Prostate gland (tissue), 2 donors: ENCODE measurements at regions not wholly inside any gene's neighbourhood (a gene's known extent, or its start where the extent isn't known, plus 50 kb on each side); places are given as distances from the start of the nearest gene placed in this dataset.

Experiments used
- CTCF ChIP-seq, 4 experiments: fragments of 200-600 bp in 2 of 4; fragments of 450-650 bp in 2 of 4; sonication (generic) in 2 of 4; IDR thresholded peaks; 1 replicate in 3 of 4; 2 replicates in 1 of 4; pipeline ENCODE4 v1.5.1; 2016 to 2019; ENCODE audit warnings: antibody characterized with exemption in 4 of 4, mild to moderate bottlenecking in 2 of 4, moderate library complexity in 2 of 4
- POLR2A ChIP-seq: fragments of 450-650 bp; IDR thresholded peaks from one replicate; pipeline ENCODE4 v1.6.1; 2016; ENCODE audit warnings: antibody characterized with exemption, mild to moderate bottlenecking
- POLR2AphosphoS5 ChIP-seq: sonication (generic); formaldehyde crosslinking; IDR thresholded peaks from one replicate; pipeline ENCODE4 v1.6.1; 2017; ENCODE audit warnings: antibody characterized with exemption

GRCh38 chr4:136056748-136057147, 1475.5 kb downstream of the PCDH18 start:
- no peak for TF ChIP-seq POLR2A
- no peak for TF ChIP-seq CTCF (IDR thresholded peaks at IDR 0.05)
- TF ChIP-seq POLR2AphosphoS5 = no peak
